ENCODE measurements at regions not wholly inside any gene's neighbourhood (a gene's known extent, or its start where the extent isn't known, plus 50 kb on each side); places are given as distances from the start of the nearest gene placed in this dataset.

- no peak for DNase-seq (ENCODE audit: low read depth)
Measured at GRCh38 chr4:171162478-171162877, 650.7 kb upstream of the GALNTL6 start.

- DNase-seq (ENCODE audit: low read depth): no peak
Measured at GRCh38 chr4:171157462-171158082, 655.6 kb upstream of the GALNTL6 start.

GRCh38 chr4:171142639-171143038 is 670.6 kb upstream of the GALNTL6 start:
- no peak for DNase-seq (ENCODE audit: low read depth)

GRCh38 chr4:171142045-171142444 is 671.2 kb upstream of the GALNTL6 start:
- no peak for DNase-seq (ENCODE audit: low read depth)

GRCh38 chr4:171130256-171130801 is 682.9 kb upstream of the GALNTL6 start:
- DNase-seq (ENCODE audit: low read depth): no peak

GRCh38 chr4:171118091-171118490 is 695.1 kb upstream of the GALNTL6 start:
- DNase-seq (ENCODE audit: low read depth): no peak

- no peak for DNase-seq (ENCODE audit: low read depth)
Measured at GRCh38 chr4:171117457-171117856, 695.7 kb upstream of the GALNTL6 start.

GRCh38 chr4:171101845-171102244 is 711.4 kb upstream of the GALNTL6 start:
- DNase-seq (ENCODE audit: low read depth): no peak

GRCh38 chr4:171087089-171087488 is 726.1 kb upstream of the GALNTL6 start:
- no peak for DNase-seq (ENCODE audit: low read depth)

- DNase-seq (ENCODE audit: low read depth): no peak
Measured at GRCh38 chr4:171067422-171067821, 745.8 kb upstream of the GALNTL6 start.

GRCh38 chr4:171049380-171049779 is 763.8 kb upstream of the GALNTL6 start:
- DNase-seq (ENCODE audit: low read depth): no peak

- DNase-seq (ENCODE audit: low read depth): no peak
Measured at GRCh38 chr4:171042989-171043524, 770.1 kb upstream of the GALNTL6 start.

- DNase-seq (ENCODE audit: low read depth): no peak
Measured at GRCh38 chr4:171035909-171036308, 777.3 kb upstream of the GALNTL6 start.

- DNase-seq (ENCODE audit: low read depth): no peak
Measured at GRCh38 chr4:171031338-171031737, 781.9 kb upstream of the GALNTL6 start.

GRCh38 chr4:171025776-171026175 is 787.4 kb upstream of the GALNTL6 start:
- DNase-seq (ENCODE audit: low read depth): no peak

GRCh38 chr4:171025343-171025742 is 787.9 kb upstream of the GALNTL6 start:
- DNase-seq (ENCODE audit: low read depth): no peak

GRCh38 chr4:171024720-171025303 is 788.4 kb upstream of the GALNTL6 start:
- DNase-seq (ENCODE audit: low read depth): no peak

- DNase-seq (ENCODE audit: low read depth): no peak
Measured at GRCh38 chr4:171022824-171023230, 790.4 kb upstream of the GALNTL6 start.

GRCh38 chr4:171017593-171017992 is 795.6 kb upstream of the GALNTL6 start:
- no peak for DNase-seq (ENCODE audit: low read depth)

GRCh38 chr4:171016145-171016544 is 797.1 kb upstream of the GALNTL6 start:
- DNase-seq (ENCODE audit: low read depth): no peak

GRCh38 chr4:171015441-171015840 is 797.8 kb upstream of the GALNTL6 start:
- no peak for DNase-seq (ENCODE audit: low read depth)

GRCh38 chr4:171007618-171008390 is 805.4 kb upstream of the GALNTL6 start:
- no peak for DNase-seq (ENCODE audit: low read depth)

- no peak for DNase-seq (ENCODE audit: low read depth)
Measured at GRCh38 chr4:171002246-171002645, 811.0 kb upstream of the GALNTL6 start.

All from amniotic epithelial cell (primary cell).